ENCODE measurements at regions not wholly inside any gene's neighbourhood (a gene's known extent, or its start where the extent isn't known, plus 50 kb on each side); places are given as distances from the start of the nearest gene placed in this dataset.

DNA sequence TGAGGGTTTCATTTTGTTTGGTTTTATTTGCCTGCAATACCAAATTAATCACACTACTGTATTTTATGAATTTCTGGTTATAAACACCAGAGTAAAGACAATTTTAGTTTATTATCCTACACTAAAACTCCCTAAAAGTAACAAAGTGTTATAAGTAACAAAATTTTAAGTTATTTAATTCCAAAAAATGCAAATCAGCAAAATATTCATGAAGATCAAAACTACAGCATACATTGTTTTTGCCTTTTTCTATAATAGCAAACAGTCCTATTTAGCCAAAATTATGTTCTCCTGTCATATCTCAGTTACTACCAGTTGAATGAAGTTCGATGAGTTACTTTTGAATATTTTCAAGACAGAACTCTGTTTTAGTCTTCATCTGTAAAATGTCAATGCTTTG, 132.7 kb upstream of the CYLC2 start:
- Histone ChIP-seq H3K27ac (replicated peaks) (no peak overlapping the region), H3K4me3 (replicated peaks; ENCODE audit: insufficient read depth, low read length) (no peak overlapping the region), H3K27me3 (ENCODE audit: insufficient read depth, poor library complexity, severe bottlenecking) (no peaks in the 10 kb centered on the region)
- no peak for DNase-seq (ENCODE audit: low read depth in 1 of 2, low spot score in 1 of 2)
- TF ChIP-seq POLR2AphosphoS5 (IDR thresholded peaks at IDR 0.05; ENCODE audit: low read depth), result no peak
- TF ChIP-seq SPI1 (IDR thresholded peaks at IDR 0.05; ENCODE audit: borderline replicate concordance, low read depth), result no peak

DNA sequence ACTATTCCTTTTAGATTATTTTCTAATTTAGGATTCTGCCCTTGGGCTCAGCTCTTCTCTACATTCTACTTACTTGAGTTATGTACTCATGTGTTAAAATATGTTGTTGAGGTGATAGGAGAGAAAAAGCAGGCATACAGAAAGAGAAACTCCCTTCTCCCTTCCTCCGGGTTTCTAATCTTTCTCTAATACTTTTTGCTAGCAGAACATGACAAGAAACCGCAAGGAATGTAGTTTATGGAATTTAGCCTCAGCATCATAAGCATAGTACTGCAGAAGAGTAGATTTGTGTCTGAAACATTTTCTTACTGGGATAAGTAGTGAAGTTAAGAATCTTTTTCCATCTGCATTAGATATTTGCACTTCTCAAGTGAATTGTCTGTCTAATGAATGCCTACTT, 139.5 kb upstream of the CYLC2 start:
- no peak overlapping the region for H3K4me3 ChIP-seq (replicated peaks; ENCODE audit: insufficient read depth, low read length)
- no peak for DNase-seq (ENCODE audit: low read depth in 1 of 2, low spot score in 1 of 2)
- H3K27me3 ChIP-seq (ENCODE audit: insufficient read depth, poor library complexity, severe bottlenecking), result no peaks in the 10 kb centered on the region
- H3K27ac ChIP-seq (replicated peaks), result no peak overlapping the region
- TF ChIP-seq, protein P1, sequence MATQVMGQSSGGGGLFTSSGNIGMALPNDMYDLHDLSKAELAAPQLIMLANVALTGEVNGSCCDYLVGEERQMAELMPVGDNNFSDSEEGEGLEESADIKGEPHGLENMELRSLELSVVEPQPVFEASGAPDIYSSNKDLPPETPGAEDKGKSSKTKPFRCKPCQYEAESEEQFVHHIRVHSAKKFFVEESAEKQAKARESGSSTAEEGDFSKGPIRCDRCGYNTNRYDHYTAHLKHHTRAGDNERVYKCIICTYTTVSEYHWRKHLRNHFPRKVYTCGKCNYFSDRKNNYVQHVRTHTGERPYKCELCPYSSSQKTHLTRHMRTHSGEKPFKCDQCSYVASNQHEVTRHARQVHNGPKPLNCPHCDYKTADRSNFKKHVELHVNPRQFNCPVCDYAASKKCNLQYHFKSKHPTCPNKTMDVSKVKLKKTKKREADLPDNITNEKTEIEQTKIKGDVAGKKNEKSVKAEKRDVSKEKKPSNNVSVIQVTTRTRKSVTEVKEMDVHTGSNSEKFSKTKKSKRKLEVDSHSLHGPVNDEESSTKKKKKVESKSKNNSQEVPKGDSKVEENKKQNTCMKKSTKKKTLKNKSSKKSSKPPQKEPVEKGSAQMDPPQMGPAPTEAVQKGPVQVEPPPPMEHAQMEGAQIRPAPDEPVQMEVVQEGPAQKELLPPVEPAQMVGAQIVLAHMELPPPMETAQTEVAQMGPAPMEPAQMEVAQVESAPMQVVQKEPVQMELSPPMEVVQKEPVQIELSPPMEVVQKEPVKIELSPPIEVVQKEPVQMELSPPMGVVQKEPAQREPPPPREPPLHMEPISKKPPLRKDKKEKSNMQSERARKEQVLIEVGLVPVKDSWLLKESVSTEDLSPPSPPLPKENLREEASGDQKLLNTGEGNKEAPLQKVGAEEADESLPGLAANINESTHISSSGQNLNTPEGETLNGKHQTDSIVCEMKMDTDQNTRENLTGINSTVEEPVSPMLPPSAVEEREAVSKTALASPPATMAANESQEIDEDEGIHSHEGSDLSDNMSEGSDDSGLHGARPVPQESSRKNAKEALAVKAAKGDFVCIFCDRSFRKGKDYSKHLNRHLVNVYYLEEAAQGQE (IDR thresholded peaks at IDR 0.05; ENCODE audit: insufficient replicate concordance, low read depth), result no peak
- TF ChIP-seq POLR2AphosphoS5 (IDR thresholded peaks at IDR 0.05; ENCODE audit: low read depth), result no peak
- no peak for TF ChIP-seq GABPA (IDR thresholded peaks at IDR 0.05; ENCODE audit: low read depth)
- TF ChIP-seq SPI1 (IDR thresholded peaks at IDR 0.05; ENCODE audit: borderline replicate concordance, low read depth), result no peak
- TF ChIP-seq, protein P2, sequence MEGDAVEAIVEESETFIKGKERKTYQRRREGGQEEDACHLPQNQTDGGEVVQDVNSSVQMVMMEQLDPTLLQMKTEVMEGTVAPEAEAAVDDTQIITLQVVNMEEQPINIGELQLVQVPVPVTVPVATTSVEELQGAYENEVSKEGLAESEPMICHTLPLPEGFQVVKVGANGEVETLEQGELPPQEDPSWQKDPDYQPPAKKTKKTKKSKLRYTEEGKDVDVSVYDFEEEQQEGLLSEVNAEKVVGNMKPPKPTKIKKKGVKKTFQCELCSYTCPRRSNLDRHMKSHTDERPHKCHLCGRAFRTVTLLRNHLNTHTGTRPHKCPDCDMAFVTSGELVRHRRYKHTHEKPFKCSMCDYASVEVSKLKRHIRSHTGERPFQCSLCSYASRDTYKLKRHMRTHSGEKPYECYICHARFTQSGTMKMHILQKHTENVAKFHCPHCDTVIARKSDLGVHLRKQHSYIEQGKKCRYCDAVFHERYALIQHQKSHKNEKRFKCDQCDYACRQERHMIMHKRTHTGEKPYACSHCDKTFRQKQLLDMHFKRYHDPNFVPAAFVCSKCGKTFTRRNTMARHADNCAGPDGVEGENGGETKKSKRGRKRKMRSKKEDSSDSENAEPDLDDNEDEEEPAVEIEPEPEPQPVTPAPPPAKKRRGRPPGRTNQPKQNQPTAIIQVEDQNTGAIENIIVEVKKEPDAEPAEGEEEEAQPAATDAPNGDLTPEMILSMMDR (IDR thresholded peaks at IDR 0.05; ENCODE audit: insufficient read depth, low read length), result no peak

DNA sequence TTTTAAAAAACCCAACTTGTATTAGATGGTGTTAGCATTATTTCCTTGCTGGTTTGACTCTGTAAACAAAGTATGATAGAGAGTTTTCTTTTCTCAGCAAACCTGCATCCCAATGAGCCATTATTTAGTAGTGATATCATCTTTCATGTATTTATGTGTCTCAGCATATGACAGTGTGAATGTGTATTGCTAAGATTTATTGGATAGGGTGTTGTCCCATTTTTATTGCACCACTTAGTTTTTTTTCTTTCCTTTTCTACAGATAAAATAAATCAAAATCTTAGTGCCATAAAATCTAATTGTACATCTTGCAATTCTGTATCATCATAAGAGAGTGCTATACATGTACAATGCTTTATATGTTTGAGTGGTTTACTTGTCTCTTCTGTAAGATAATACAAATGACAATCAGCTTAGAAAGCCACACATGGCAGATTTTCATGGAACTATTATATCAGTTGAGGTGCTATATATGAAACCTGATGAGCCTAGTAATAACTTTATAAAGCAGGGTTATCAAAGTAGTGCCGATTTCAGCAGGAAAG, 149.2 kb upstream of the CYLC2 start:
- TF ChIP-seq GABPA (IDR thresholded peaks at IDR 0.05; ENCODE audit: low read depth), result no peak
- no peak for TF ChIP-seq SPI1 (IDR thresholded peaks at IDR 0.05; ENCODE audit: borderline replicate concordance, low read depth)
- TF ChIP-seq, protein P1 (IDR thresholded peaks at IDR 0.05; ENCODE audit: insufficient replicate concordance, low read depth), result no peak
- TF ChIP-seq, protein P2 (IDR thresholded peaks at IDR 0.05; ENCODE audit: insufficient read depth, low read length), result no peak
- TF ChIP-seq POLR2AphosphoS5 (IDR thresholded peaks at IDR 0.05; ENCODE audit: low read depth), result no peak
- DNase-seq (ENCODE audit: low read depth in 1 of 2, low spot score in 1 of 2), result no peak
- no peak overlapping the region for H3K4me3 ChIP-seq (replicated peaks; ENCODE audit: insufficient read depth, low read length)
- no peak overlapping the region for H3K27ac ChIP-seq (replicated peaks)
- H3K27me3 ChIP-seq (ENCODE audit: insufficient read depth, poor library complexity, severe bottlenecking), result no peaks in the 10 kb centered on the region

DNA sequence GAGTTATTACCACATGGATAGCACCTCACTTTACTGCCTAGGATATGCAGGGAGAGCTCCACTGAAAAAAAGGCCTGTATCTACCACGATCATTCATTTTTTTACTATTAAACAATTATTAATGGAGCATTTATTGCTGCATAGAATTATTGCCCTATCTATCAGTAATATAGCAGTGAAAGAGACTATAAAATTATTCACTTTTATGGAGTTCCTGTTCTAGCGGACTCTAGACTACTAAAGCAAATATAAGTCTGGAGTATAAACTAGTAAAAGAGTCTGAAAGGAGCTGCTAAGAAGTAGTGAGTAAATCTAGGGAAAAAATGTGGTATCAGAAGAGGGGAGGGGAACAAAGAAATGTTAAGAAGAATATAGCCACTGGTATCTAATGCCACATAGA, 150.4 kb upstream of the CYLC2 start:
- no peaks in the 10 kb centered on the region for H3K27me3 ChIP-seq (ENCODE audit: insufficient read depth, poor library complexity, severe bottlenecking)
- DNase-seq (ENCODE audit: low read depth in 1 of 2, low spot score in 1 of 2), result no peak
- H3K4me3 ChIP-seq (replicated peaks; ENCODE audit: insufficient read depth, low read length), result no peak overlapping the region
- no peak overlapping the region for H3K27ac ChIP-seq (replicated peaks)
- TF ChIP-seq, protein P1 (IDR thresholded peaks at IDR 0.05; ENCODE audit: insufficient replicate concordance, low read depth), result no peak
- TF ChIP-seq, protein P2 (IDR thresholded peaks at IDR 0.05; ENCODE audit: insufficient read depth, low read length), result no peak
- TF ChIP-seq POLR2AphosphoS5 (IDR thresholded peaks at IDR 0.05; ENCODE audit: low read depth) (no peak), GABPA (IDR thresholded peaks at IDR 0.05; ENCODE audit: low read depth) (no peak), SPI1 (IDR thresholded peaks at IDR 0.05; ENCODE audit: borderline replicate concordance, low read depth) (no peak)
